ENCODE measurements at regions not wholly inside any gene's neighbourhood (a gene's known extent, or its start where the extent isn't known, plus 50 kb on each side); places are given as distances from the start of the nearest gene placed in this dataset.
"Not testable (repeated sequence)": the region's sequence is repeated elsewhere in the genome, so short reads cannot be mapped to it uniquely, and the experiment has no call there.

DNA sequence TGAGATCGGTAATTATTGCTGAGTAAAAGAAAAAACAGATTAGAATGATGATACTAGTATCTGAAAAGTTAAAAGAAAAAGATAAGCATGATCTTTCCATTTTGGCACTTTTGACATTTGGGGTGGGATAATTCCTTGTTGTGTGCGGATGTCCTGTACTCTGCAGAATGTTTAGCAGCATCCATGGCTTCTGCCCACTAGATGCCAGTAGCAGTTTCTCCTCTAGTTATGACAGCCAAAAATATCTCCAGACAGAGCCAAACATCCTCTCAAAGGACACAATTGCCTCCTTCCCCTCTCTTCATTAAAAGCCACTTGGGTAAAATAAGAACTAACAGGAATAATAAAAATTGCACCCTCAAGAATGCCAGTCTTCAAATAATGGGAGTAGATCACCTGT is 468.8 kb upstream of the GRM7 start:
- DNase-seq: no peak

- no peak for DNase-seq
Observed at GRCh38 chr3:6394944-6395343, 466.0 kb upstream of the GRM7 start.

DNA sequence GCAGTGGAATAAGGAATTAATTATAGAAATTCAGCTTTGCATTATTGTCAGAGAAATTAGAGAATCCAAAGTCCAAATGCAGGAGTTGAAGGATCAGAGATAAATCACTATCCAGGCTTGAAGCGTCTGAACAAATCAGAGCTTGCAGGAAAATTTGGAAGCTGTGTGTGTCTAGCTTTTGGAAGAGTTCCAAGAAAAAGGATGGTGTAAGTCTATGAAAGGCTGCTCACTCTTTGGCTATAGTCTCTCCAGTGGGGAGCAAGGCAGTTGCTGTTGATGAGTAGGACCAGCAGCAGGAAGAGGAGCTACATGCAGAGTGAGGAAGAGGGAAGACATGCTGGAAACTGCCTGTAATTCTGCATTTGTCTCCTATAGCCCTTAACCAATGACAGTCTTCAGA is 464.3 kb upstream of the GRM7 start:
- DNase-seq: no peak

DNA sequence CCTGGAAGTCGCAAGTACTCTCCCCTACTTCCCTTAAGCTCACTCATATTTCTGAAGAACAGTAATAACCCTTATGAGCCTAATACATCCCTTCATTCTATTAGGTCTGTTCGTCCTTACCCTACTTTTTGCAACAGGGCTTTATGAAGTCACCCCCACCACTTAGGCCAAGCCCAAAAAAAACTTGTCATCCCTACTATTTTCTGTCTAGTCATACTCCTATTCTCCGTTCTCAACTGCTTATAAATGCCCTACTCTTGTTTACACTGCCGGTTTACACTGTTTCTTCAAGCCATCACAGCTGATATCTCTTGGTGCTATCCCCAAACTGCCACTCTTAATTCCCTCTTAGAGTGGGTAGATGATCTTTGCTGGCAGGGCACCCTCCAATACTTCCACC is 458.2 kb upstream of the GRM7 start:
- not testable (repeated sequence) for DNase-seq

- DNase-seq: not testable (repeated sequence)
Observed at GRCh38 chr3:6406923-6407322, 454.0 kb upstream of the GRM7 start.

DNA sequence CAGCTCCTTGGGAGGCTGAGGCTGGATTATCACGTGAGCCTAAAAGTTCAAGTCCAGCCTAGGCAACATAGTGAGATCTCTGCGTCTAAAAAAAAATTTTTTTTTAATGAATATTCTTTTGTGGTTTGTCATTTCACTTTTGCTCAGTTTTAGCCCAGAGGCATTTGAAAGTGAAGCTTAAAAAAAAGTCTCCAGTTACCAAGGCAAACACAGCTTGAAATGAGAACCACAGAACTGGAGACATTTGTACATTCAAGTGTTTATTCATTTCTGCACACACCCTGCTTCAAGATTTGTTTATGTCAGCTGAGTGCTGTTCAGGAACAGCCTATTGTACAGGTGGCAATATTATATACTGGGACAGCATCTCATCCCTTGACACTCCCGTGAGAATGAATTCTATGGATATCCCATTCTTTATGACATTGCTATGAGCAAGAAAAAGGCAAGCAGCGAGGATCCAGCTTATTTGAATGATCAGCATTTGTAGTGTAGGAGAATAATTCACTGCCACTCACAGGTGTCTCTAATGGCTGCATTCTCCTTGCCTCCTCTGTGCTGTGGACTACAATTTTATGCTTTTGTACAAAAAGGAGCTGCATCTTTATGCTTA is 444.8 kb upstream of the GRM7 start:
- DNase-seq: no peak

- DNase-seq: no peak
Observed at GRCh38 chr3:6417174-6417573, 443.7 kb upstream of the GRM7 start.

GRCh38 chr3:6418485-6418884 is 442.4 kb upstream of the GRM7 start:
- no peak for DNase-seq

DNA sequence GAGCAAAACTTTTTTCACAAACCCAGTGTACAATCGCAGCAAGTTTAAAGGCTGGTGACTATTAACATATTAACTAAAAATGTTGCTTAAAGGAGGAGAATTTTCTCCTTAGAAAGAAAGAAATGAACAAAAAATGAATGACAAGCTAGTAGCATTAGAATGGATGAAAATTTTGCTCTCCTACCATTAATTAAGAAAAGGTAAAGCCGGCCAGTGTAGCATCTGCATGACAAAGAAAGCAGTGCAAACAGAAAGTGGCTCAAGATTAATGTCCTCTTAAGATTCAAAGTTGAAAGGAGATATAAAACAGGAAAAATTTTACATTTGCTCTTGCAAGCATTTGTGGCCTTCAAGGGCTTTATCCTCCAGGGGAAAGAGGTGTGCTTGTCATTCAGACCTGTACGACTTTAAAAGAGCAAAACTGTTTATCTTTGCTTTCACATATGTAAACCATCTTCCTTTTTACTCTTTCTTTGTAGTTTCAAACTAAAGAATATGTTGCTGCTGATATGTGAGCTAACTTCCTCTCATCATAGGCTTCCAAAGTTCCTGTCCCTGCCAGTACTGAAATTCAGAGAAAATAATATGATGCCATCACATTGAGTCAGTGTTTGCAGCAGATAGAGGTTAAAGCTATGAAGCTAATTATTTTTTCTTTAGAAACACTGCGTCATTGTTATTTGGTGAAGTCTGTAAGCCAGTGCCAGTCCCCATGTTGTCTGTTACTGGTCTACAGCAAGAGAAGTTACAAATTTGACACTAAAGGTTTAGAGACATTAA is 439.1 kb upstream of the GRM7 start:
- DNase-seq: no peak

- no peak for DNase-seq
Observed at GRCh38 chr3:6425289-6425820, 435.6 kb upstream of the GRM7 start.

GRCh38 chr3:6428276-6428675 is 432.6 kb upstream of the GRM7 start:
- DNase-seq: not testable (repeated sequence)

- no peak for DNase-seq
Observed at GRCh38 chr3:6435951-6436350, 425.0 kb upstream of the GRM7 start.

DNA sequence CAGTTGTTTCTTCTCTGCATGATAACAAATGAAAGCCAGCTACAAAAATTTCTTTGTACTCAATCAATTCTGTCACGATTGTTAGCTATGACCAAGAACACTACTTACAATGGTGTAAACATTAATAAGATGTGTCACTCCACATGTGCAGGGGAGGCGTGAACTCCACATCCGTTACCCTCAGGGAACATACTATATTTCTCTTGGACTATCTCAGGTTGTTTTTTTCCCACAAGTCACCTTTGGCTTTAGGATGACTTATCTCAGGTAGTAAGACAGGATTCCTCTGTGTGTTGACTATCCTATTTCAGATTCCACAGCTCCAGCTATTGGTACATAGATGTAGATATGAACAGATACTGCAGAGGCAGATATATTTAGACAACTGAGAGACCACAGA is 423.3 kb upstream of the GRM7 start:
- no peak for DNase-seq

DNA sequence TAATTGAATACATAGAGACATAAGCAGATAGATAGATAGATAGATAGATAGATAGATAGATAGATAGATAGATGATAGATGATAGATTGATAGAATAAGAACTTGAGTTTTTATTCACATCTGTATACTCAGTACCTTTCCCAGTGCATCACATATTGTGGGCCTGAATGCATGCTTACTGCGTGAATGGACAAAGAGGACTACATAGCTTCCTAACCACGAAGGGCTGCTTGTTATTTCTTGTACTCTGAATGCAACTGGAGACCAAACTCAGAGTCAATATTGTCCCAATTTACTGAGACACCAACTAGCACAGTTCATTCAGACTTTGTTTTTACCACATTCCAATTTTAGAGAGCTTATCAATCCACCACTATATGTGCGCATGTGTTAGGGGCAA is 422.9 kb upstream of the GRM7 start:
- no peak for DNase-seq

GRCh38 chr3:6439226-6439625 is 421.7 kb upstream of the GRM7 start:
- no peak for DNase-seq

- no peak for DNase-seq
Observed at GRCh38 chr3:6439824-6440223, 421.1 kb upstream of the GRM7 start.

DNA sequence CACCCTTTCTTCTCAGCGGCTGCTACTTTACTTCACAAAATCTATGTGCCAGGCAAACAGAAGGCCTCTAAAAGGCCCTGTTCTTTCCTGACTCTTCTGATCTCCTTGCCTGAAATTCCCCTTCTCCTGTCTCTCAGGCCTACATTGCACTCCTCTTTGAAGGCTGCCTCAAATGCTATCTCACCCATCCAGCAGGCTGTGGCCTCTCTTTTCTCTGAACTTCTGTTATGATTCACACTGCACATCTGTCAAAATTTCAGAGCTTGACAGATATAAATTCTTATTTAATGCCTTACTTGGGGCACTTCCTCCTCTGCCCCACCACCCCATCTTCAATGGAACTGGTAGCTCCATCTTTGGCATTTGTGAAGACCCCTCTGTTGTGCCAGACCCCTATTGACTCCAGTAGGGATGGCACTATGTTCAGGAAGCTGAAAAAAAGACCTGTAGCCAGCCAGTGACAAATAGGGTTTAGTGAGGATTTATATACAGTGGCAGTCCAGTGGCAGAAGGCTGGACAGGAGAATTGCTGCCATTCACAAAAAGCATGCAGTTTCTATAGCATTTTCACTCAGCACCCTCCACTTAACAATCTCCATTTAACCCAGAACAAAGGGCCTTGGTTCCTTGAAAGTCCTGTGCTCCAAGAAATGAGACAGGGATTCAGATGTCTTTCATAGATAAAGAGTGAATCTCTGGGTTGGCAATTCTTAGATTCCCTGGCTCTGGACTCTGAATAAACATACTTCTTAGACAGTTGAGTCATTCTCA is 415.8 kb upstream of the GRM7 start:
- no peak for DNase-seq

DNA sequence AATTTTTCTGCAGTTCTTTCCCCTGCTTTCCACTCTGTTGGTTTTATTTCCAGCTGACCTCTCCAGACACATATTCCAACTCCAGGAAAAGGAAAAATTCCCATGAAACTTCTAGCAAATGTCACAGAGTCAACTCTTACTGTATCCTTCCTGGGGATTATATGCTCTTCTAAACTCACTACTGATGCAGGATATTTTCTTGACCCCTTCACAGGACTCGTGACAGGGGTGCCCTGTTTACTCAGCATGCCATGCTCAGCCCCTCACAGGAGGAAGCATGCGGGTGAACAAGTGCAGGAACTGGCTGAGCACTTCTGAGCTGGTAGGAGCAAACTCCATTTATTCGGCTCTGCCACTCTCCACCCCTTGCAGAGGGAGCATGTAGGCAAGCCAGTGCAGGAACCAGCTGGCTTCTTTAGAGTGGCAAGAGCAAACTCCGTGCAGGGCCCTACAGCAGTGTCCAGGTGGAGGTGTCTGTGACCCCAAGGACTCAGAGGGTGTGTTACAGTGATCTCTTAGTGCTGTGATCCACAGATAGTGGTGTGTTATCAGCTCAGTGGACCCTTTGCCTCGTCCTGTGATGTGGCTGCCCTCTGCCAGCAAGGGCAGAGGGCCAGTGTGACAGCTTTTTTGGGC is 413.6 kb upstream of the GRM7 start:
- no peak for DNase-seq

GRCh38 chr3:6448011-6448410 is 412.9 kb upstream of the GRM7 start:
- no peak for DNase-seq

DNA sequence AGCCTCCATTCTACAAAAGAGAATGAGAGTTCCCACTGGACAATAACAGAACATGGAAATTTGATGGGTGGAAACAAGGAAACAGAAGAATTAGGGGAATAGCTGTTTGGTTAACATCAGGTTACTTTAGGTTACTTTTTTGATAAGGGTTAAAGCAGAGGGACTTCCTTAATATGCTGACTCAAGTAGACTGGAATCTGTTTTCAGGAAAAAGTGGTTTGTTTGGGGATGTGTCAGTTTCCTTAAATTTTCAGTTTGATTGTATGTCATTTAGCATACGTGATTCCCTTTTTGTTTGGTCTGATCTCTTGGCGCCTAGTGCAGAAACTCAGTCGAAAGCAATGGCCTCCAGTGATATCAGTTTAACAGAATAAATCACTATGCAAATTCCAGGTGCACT is 411.8 kb upstream of the GRM7 start:
- DNase-seq: no peak

- no peak for DNase-seq
Observed at GRCh38 chr3:6452974-6453373, 407.9 kb upstream of the GRM7 start.

- DNase-seq: no peak
Observed at GRCh38 chr3:6455031-6455430, 405.9 kb upstream of the GRM7 start.

DNA sequence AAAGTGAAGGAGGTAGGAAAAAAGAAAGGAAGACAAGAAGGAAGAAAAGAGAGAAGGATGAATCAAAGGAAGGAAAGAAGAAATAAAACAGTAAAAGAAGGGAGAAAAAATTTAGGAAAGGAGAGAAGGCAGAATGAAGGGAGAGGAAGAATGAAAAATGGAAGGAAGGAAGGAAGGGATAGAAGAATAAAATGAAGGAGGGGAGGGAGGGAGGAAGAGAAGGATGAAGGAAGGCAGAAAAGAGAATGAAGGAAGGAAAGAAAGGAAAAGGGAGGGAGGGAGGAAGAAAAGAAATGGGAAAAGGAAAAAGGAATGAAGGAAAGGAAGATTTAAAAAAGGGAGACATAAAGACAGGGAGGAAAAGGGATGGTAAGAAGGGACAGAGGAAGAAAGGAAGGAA is 393.7 kb upstream of the GRM7 start:
- no peak for DNase-seq

All from NCI-H2081 treated with DMSO at 0.1 percent for 48 hours (cell line).